ENCODE measurements at regions not wholly inside any gene's neighbourhood (a gene's known extent, or its start where the extent isn't known, plus 50 kb on each side); places are given as distances from the start of the nearest gene placed in this dataset.

DNA sequence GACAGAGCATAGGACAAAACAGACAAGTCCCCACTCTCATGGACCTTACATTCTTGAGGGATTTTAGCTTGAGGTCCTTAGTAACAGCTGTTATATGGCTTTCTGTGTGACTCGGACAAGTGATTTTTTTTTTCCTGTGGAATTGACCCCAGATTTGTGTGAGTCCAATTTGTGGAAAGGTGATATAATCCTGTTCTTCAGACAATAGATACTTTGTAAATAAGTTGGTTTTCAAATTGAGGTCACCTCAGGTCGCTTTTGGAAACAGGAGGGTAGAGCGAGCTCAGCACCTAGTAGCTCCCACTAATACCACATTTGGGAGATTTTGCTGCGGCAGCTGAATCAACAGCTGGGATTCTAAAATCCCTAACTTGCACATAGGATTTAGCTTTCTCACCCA lies 1008.8 kb downstream of the ADGRL3 start:
- no peak for TF ChIP-seq SP1 (IDR thresholded peaks at IDR 0.05)
- TF ChIP-seq SP1 (CRISPR knock-in tag; IDR thresholded peaks at IDR 0.05): no peak
- no peak for TF ChIP-seq EP300 (IDR thresholded peaks at IDR 0.05; ENCODE audit: low read depth in 2 of 2, low read length in 2 of 2)
- no peak for TF ChIP-seq EP300 (CRISPR knock-in tag; IDR thresholded peaks at IDR 0.05; ENCODE audit: borderline replicate concordance)
- no peak for TF ChIP-seq CBX2 (IDR thresholded peaks at IDR 0.05; ENCODE audit: low read depth, low read length)
- TF ChIP-seq CBX2 (CRISPR knock-in tag; IDR thresholded peaks at IDR 0.05; ENCODE audit: low read depth): no peak
- no peak for TF ChIP-seq ZNF225 (CRISPR knock-in tag; IDR thresholded peaks at IDR 0.05)
- TF ChIP-seq GABPA (IDR thresholded peaks at IDR 0.05; ENCODE audit: low read depth, low read length): no peak
- TF ChIP-seq GABPA (CRISPR knock-in tag; IDR thresholded peaks at IDR 0.05; ENCODE audit: low read depth): no peak
- no peak for TF ChIP-seq ZNF484 (CRISPR knock-in tag; IDR thresholded peaks at IDR 0.05; ENCODE audit: borderline replicate concordance, low read depth)
- TF ChIP-seq, protein P1, sequence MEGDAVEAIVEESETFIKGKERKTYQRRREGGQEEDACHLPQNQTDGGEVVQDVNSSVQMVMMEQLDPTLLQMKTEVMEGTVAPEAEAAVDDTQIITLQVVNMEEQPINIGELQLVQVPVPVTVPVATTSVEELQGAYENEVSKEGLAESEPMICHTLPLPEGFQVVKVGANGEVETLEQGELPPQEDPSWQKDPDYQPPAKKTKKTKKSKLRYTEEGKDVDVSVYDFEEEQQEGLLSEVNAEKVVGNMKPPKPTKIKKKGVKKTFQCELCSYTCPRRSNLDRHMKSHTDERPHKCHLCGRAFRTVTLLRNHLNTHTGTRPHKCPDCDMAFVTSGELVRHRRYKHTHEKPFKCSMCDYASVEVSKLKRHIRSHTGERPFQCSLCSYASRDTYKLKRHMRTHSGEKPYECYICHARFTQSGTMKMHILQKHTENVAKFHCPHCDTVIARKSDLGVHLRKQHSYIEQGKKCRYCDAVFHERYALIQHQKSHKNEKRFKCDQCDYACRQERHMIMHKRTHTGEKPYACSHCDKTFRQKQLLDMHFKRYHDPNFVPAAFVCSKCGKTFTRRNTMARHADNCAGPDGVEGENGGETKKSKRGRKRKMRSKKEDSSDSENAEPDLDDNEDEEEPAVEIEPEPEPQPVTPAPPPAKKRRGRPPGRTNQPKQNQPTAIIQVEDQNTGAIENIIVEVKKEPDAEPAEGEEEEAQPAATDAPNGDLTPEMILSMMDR (CRISPR knock-in tag; IDR thresholded peaks at IDR 0.05): no peak
- no peak for TF ChIP-seq HDAC6 (IDR thresholded peaks at IDR 0.05; ENCODE audit: low read depth, low read length)
- no peak for TF ChIP-seq RFXAP (CRISPR knock-in tag; IDR thresholded peaks at IDR 0.05; ENCODE audit: borderline replicate concordance)
- TF ChIP-seq REXO4 (CRISPR knock-in tag; IDR thresholded peaks at IDR 0.05; ENCODE audit: borderline replicate concordance): no peak

All from HepG2 (cell line).